ENCODE measurements at regions not wholly inside any gene's neighbourhood (a gene's known extent, or its start where the extent isn't known, plus 50 kb on each side); places are given as distances from the start of the nearest gene placed in this dataset.

DNA sequence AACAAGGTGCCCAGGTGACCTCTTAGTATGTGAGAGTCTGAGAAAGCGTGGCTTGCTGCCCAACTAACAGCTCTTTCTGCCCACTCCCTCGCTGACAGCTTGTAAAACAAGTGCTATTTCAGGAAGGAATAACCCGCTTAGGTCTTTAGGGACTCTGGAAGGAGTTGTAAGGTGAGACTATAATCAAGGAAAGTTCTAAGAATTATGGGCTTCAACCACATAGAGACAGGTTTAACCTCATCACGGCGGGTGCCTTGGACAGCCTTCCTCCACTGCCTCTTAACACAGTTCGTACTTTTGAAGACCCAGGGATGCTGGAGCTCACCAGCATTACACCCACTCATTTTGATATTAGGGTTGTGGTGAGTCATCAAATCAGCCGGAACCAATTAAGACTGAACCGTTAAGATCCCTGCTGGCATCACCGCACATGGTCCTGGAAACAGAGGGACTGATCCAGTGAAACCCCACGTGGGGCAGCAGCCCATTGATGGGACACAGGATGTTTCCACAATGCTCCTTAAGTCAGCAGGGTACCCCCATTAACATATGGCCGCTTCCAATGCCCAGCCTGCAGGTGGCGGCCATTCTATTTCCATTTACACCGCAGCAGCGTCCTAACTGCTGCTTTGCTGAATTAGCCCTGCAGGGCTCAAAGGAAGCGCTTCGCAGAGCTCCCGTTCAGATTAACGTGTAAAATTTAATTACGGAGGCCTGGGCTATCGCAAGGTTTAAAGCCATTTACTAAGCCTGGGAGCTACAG, 176.6 kb upstream of the SDK2 start (continued):
- TF ChIP-seq ZNF671 (CRISPR knock-in tag; IDR thresholded peaks at IDR 0.05) (peak; percentile 60; the same call in 1 of the 2 replicates), ZNF423 (CRISPR knock-in tag; IDR thresholded peaks at IDR 0.05) (no peak), CREB1 (CRISPR knock-in tag; IDR thresholded peaks at IDR 0.05) (no peak; the same call in 1 of the 2 replicates), TP53 (CRISPR knock-in tag; IDR thresholded peaks at IDR 0.05) (0 out of 2 replicates have a peak, but pooled peaks have one; percentile 59), NFE2L1 (CRISPR knock-in tag; IDR thresholded peaks at IDR 0.05) (peak; percentile 87), PRRX2 (CRISPR knock-in tag; IDR thresholded peaks at IDR 0.05) (no peak; the same call in 1 of the 2 replicates), GRHL2 (CRISPR knock-in tag; IDR thresholded peaks at IDR 0.05; ENCODE audit: insufficient replicate concordance, severe bottlenecking) (no peak), GABPB1 (CRISPR knock-in tag; IDR thresholded peaks at IDR 0.05) (no peak), MYBL2 (CRISPR knock-in tag; IDR thresholded peaks at IDR 0.05) (peak; percentile 96), NR2C2 (CRISPR knock-in tag; IDR thresholded peaks at IDR 0.05) (no peak)
- TF ChIP-seq, protein P1, sequence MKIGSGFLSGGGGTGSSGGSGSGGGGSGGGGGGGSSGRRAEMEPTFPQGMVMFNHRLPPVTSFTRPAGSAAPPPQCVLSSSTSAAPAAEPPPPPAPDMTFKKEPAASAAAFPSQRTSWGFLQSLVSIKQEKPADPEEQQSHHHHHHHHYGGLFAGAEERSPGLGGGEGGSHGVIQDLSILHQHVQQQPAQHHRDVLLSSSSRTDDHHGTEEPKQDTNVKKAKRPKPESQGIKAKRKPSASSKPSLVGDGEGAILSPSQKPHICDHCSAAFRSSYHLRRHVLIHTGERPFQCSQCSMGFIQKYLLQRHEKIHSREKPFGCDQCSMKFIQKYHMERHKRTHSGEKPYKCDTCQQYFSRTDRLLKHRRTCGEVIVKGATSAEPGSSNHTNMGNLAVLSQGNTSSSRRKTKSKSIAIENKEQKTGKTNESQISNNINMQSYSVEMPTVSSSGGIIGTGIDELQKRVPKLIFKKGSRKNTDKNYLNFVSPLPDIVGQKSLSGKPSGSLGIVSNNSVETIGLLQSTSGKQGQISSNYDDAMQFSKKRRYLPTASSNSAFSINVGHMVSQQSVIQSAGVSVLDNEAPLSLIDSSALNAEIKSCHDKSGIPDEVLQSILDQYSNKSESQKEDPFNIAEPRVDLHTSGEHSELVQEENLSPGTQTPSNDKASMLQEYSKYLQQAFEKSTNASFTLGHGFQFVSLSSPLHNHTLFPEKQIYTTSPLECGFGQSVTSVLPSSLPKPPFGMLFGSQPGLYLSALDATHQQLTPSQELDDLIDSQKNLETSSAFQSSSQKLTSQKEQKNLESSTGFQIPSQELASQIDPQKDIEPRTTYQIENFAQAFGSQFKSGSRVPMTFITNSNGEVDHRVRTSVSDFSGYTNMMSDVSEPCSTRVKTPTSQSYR (CRISPR knock-in tag; IDR thresholded peaks at IDR 0.05) = 0 out of 2 replicates have a peak, but pooled peaks have one; percentile 49
- TF ChIP-seq, protein P2, sequence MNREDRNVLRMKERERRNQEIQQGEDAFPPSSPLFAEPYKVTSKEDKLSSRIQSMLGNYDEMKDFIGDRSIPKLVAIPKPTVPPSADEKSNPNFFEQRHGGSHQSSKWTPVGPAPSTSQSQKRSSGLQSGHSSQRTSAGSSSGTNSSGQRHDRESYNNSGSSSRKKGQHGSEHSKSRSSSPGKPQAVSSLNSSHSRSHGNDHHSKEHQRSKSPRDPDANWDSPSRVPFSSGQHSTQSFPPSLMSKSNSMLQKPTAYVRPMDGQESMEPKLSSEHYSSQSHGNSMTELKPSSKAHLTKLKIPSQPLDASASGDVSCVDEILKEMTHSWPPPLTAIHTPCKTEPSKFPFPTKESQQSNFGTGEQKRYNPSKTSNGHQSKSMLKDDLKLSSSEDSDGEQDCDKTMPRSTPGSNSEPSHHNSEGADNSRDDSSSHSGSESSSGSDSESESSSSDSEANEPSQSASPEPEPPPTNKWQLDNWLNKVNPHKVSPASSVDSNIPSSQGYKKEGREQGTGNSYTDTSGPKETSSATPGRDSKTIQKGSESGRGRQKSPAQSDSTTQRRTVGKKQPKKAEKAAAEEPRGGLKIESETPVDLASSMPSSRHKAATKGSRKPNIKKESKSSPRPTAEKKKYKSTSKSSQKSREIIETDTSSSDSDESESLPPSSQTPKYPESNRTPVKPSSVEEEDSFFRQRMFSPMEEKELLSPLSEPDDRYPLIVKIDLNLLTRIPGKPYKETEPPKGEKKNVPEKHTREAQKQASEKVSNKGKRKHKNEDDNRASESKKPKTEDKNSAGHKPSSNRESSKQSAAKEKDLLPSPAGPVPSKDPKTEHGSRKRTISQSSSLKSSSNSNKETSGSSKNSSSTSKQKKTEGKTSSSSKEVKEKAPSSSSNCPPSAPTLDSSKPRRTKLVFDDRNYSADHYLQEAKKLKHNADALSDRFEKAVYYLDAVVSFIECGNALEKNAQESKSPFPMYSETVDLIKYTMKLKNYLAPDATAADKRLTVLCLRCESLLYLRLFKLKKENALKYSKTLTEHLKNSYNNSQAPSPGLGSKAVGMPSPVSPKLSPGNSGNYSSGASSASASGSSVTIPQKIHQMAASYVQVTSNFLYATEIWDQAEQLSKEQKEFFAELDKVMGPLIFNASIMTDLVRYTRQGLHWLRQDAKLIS (CRISPR knock-in tag; IDR thresholded peaks at IDR 0.05; ENCODE audit: borderline replicate concordance) = peak; percentile 89
- TF ChIP-seq, protein P3, sequence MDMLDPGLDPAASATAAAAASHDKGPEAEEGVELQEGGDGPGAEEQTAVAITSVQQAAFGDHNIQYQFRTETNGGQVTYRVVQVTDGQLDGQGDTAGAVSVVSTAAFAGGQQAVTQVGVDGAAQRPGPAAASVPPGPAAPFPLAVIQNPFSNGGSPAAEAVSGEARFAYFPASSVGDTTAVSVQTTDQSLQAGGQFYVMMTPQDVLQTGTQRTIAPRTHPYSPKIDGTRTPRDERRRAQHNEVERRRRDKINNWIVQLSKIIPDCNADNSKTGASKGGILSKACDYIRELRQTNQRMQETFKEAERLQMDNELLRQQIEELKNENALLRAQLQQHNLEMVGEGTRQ (CRISPR knock-in tag; IDR thresholded peaks at IDR 0.05) = peak; percentile 79
- TF ChIP-seq, protein P4, sequence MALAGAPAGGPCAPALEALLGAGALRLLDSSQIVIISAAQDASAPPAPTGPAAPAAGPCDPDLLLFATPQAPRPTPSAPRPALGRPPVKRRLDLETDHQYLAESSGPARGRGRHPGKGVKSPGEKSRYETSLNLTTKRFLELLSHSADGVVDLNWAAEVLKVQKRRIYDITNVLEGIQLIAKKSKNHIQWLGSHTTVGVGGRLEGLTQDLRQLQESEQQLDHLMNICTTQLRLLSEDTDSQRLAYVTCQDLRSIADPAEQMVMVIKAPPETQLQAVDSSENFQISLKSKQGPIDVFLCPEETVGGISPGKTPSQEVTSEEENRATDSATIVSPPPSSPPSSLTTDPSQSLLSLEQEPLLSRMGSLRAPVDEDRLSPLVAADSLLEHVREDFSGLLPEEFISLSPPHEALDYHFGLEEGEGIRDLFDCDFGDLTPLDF (CRISPR knock-in tag; IDR thresholded peaks at IDR 0.05) = no peak; the same call in 1 of the 2 replicates
- TF ChIP-seq, protein P5, sequence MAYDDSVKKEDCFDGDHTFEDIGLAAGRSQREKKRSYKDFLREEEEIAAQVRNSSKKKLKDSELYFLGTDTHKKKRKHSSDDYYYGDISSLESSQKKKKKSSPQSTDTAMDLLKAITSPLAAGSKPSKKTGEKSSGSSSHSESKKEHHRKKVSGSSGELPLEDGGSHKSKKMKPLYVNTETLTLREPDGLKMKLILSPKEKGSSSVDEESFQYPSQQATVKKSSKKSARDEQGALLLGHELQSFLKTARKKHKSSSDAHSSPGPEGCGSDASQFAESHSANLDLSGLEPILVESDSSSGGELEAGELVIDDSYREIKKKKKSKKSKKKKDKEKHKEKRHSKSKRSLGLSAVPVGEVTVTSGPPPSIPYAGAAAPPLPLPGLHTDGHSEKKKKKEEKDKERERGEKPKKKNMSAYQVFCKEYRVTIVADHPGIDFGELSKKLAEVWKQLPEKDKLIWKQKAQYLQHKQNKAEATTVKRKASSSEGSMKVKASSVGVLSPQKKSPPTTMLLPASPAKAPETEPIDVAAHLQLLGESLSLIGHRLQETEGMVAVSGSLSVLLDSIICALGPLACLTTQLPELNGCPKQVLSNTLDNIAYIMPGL (CRISPR knock-in tag; IDR thresholded peaks at IDR 0.05) = no peak
- TF ChIP-seq, protein P6, sequence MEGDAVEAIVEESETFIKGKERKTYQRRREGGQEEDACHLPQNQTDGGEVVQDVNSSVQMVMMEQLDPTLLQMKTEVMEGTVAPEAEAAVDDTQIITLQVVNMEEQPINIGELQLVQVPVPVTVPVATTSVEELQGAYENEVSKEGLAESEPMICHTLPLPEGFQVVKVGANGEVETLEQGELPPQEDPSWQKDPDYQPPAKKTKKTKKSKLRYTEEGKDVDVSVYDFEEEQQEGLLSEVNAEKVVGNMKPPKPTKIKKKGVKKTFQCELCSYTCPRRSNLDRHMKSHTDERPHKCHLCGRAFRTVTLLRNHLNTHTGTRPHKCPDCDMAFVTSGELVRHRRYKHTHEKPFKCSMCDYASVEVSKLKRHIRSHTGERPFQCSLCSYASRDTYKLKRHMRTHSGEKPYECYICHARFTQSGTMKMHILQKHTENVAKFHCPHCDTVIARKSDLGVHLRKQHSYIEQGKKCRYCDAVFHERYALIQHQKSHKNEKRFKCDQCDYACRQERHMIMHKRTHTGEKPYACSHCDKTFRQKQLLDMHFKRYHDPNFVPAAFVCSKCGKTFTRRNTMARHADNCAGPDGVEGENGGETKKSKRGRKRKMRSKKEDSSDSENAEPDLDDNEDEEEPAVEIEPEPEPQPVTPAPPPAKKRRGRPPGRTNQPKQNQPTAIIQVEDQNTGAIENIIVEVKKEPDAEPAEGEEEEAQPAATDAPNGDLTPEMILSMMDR (IDR thresholded peaks at IDR 0.05) = no peak
- TF ChIP-seq, protein P7, sequence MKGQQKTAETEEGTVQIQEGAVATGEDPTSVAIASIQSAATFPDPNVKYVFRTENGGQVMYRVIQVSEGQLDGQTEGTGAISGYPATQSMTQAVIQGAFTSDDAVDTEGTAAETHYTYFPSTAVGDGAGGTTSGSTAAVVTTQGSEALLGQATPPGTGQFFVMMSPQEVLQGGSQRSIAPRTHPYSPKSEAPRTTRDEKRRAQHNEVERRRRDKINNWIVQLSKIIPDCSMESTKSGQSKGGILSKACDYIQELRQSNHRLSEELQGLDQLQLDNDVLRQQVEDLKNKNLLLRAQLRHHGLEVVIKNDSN (CRISPR knock-in tag; IDR thresholded peaks at IDR 0.05) = peak; percentile 67; the same call in 1 of the 2 replicates
